HG03060 (cell line): ENCODE measurements at regions not wholly inside any gene's neighbourhood (a gene's known extent, or its start where the extent isn't known, plus 50 kb on each side); places are given as distances from the start of the nearest gene placed in this dataset.

ENCODE experiments used
- ATAC-seq: cut with Tn5 transposase; IDR thresholded peaks from one replicate; pipeline ENCODE4 v1.9.1; 2021; ENCODE audit warnings: low read depth, moderate number of reproducible peaks; ENCODE audit not compliant: unreplicated experiment

GRCh38 chr11:29783506-29783905 is 233.3 kb downstream of the KCNA4 start:
- ATAC-seq, result no peak

- ATAC-seq, result no peak
Measured at GRCh38 chr11:29782447-29782846, 234.4 kb downstream of the KCNA4 start.

- no peak for ATAC-seq
Measured at GRCh38 chr11:29781268-29781667, 235.6 kb downstream of the KCNA4 start.

- ATAC-seq, result no peak
Measured at GRCh38 chr11:29780756-29781155, 236.1 kb downstream of the KCNA4 start.

GRCh38 chr11:29773656-29774264 is 243.1 kb downstream of the KCNA4 start:
- ATAC-seq, result no peak

- no peak for ATAC-seq
Measured at GRCh38 chr11:29756871-29757270, 260.0 kb downstream of the KCNA4 start.

GRCh38 chr11:29755474-29755873 is 261.4 kb downstream of the KCNA4 start:
- no peak for ATAC-seq

GRCh38 chr11:29751618-29752017 is 265.2 kb downstream of the KCNA4 start:
- no peak for ATAC-seq

- no peak for ATAC-seq
Measured at GRCh38 chr11:29750392-29750791, 266.4 kb downstream of the KCNA4 start.

- ATAC-seq, result no peak
Measured at GRCh38 chr11:29734287-29734686, 282.5 kb downstream of the KCNA4 start.

- no peak for ATAC-seq
Measured at GRCh38 chr11:29713831-29714320, 303.0 kb downstream of the KCNA4 start.

GRCh38 chr11:29712616-29713015 is 304.2 kb downstream of the KCNA4 start:
- no peak for ATAC-seq

GRCh38 chr11:29707924-29708323 is 308.9 kb downstream of the KCNA4 start:
- no peak for ATAC-seq

GRCh38 chr11:29685361-29685760 is 331.5 kb downstream of the KCNA4 start:
- no peak for ATAC-seq

- no peak for ATAC-seq
Measured at GRCh38 chr11:29682856-29683255, 334.0 kb downstream of the KCNA4 start.

- ATAC-seq, result peak; percentile 90
Measured at GRCh38 chr11:29679996-29680395, 336.8 kb downstream of the KCNA4 start.

GRCh38 chr11:29676993-29677392 is 339.8 kb downstream of the KCNA4 start:
- ATAC-seq, result no peak

- no peak for ATAC-seq
Measured at GRCh38 chr11:29669310-29669709, 347.5 kb downstream of the KCNA4 start.

- ATAC-seq, result no peak
Measured at GRCh38 chr11:29657709-29658108, 359.1 kb downstream of the KCNA4 start.

- ATAC-seq, result no peak
Measured at GRCh38 chr11:29656597-29656996, 360.2 kb downstream of the KCNA4 start.

- no peak for ATAC-seq
Measured at GRCh38 chr11:29645373-29645772, 371.5 kb downstream of the KCNA4 start.

- no peak for ATAC-seq
Measured at GRCh38 chr11:29641201-29641600, 375.6 kb downstream of the KCNA4 start.

- no peak for ATAC-seq
Measured at GRCh38 chr11:29634744-29635143, 382.1 kb downstream of the KCNA4 start.
